ENCODE measurements at regions not wholly inside any gene's neighbourhood (a gene's known extent, or its start where the extent isn't known, plus 50 kb on each side); places are given as distances from the start of the nearest gene placed in this dataset.

GRCh38 chr9:115275753-115276152 is 157.8 kb upstream of the TNC start:
- TF ChIP-seq SIN3A (IDR thresholded peaks at IDR 0.05; ENCODE audit: borderline replicate concordance, low read depth, low read length) (no peak), CTCF (IDR thresholded peaks at IDR 0.05) (no peak), EP300 (IDR thresholded peaks at IDR 0.05; ENCODE audit: borderline replicate concordance in 1 of 2, low read depth in 1 of 2, low read length in 1 of 2) (no peak), FOXM1 (IDR thresholded peaks at IDR 0.05; ENCODE audit: low read depth) (no peak), REST (IDR thresholded peaks at IDR 0.05; ENCODE audit: low read depth, low read length) (no peak), RCOR1 (IDR thresholded peaks at IDR 0.05; ENCODE audit: low read length) (no peak), POLR2AphosphoS5 (IDR thresholded peaks at IDR 0.05; ENCODE audit: low read depth, low read length) (no peak), RFX5 (IDR thresholded peaks at IDR 0.05; ENCODE audit: low read length) (no peak), TCF12 (IDR thresholded peaks at IDR 0.05) (no peak), TEAD4 (IDR thresholded peaks at IDR 0.05; ENCODE audit: borderline replicate concordance, insufficient read depth) (no peak), ZBTB33 (IDR thresholded peaks at IDR 0.05; ENCODE audit: borderline replicate concordance, low read depth) (no peak), RXRA (IDR thresholded peaks at IDR 0.05; ENCODE audit: borderline replicate concordance, low read depth) (no peak), ELF1 (IDR thresholded peaks at IDR 0.05) (no peak), USF2 (IDR thresholded peaks at IDR 0.05; ENCODE audit: borderline replicate concordance, low read depth, low read length) (no peak)

All from SK-N-SH (cell line).